ENCODE measurements at regions not wholly inside any gene's neighbourhood (a gene's known extent, or its start where the extent isn't known, plus 50 kb on each side); places are given as distances from the start of the nearest gene placed in this dataset.
"Not testable (repeated sequence)": the region's sequence is repeated elsewhere in the genome, so short reads cannot be mapped to it uniquely, and the experiment has no call there.

- not testable (repeated sequence) for TF ChIP-seq YY1 (IDR thresholded peaks at IDR 0.05; ENCODE audit: insufficient read depth, insufficient read length); SUZ12 (IDR thresholded peaks at IDR 0.05; ENCODE audit: extremely low read depth, insufficient read depth, insufficient read length)
Observed at GRCh38 chr14:106022648-106023047, 496.3 kb downstream of the TMEM121 start.

All from NT2/D1 (cell line).